HepG2 (cell line): ENCODE measurements at regions not wholly inside any gene's neighbourhood (a gene's known extent, or its start where the extent isn't known, plus 50 kb on each side); places are given as distances from the start of the nearest gene placed in this dataset.

ENCODE experiments used
- ATAC-seq: fragments of 200-7000 bp; cut with Tn5 transposase; 3 replicates; pipeline ENCODE4 v1.9.1; 2020; ENCODE audit warnings: mild to moderate bottlenecking, moderate library complexity
- BruUV-seq: library from RNA; stranded (reverse); fragments of 400-500 nt; replicated peaks from 2 replicates; lab custom pipeline; 2021; lab: Mats Ljungman, UMichigan
- CTCF ChIA-PET: fragments of 300-600 bp; formaldehyde crosslinking; extraction: SDS; loops from one replicate; lab custom pipeline; 2021; ENCODE audit warnings: low total read pairs, inconsistent platforms, low intra/inter-chr PET ratio; lab: Yijun Ruan, JAX
- POLR2A ChIA-PET: fragments of 350-600 bp; sonication (Branson Sonifier 250); formaldehyde crosslinking; loops from one replicate; lab custom pipeline; 2020; ENCODE audit warnings: antibody characterized with exemption, inconsistent platforms; lab: Yijun Ruan, JAX
- DNase-seq: peaks from one replicate; pipeline ENCODE4 v3.0.0-alpha.2; 2015; ENCODE audit warnings: low spot score
- FAIRE-seq: peaks from 3 replicates; lab custom pipeline; 2011; peaks lifted over from hg19 to GRCh38; lab: Jason Lieb, UNC
- H2AFZ ChIP-seq: one replicate; pipeline ENCODE4 v1.6.1; 2011; ENCODE audit warnings: low read length, inconsistent platforms
- H3K27ac ChIP-seq: fragments of 300-600 bp; 3 replicates; pipeline ENCODE4 v1.8.0; 2011; ENCODE audit warnings: mixed run types, mild to moderate bottlenecking, mixed read lengths, low read length, inconsistent platforms; ENCODE audit not compliant: insufficient read depth; ENCODE audit errors: extremely low read length
- H3K27me3 ChIP-seq, 2 experiments: fragments of 200-600 bp in 1 of 2; 2 replicates in 1 of 2; 3 replicates in 1 of 2; pipeline versions ENCODE4 v1.6.0 to v1.8.0; 2011; ENCODE audit warnings: low read length in 2 of 2, mild to moderate bottlenecking in 2 of 2, moderate library complexity in 2 of 2, inconsistent platforms in 1 of 2; ENCODE audit not compliant: insufficient read depth in 2 of 2, control insufficient read depth in 1 of 2
- H3K36me3 ChIP-seq, 2 experiments: fragments of 200-600 bp in 1 of 2; replicated peaks in 1 of 2; 2 replicates in 1 of 2; 3 replicates in 1 of 2; pipeline versions ENCODE4 v1.5.1 to v1.8.0; 2011; ENCODE audit warnings: low read length in 2 of 2, inconsistent platforms in 1 of 2; ENCODE audit not compliant: insufficient read depth in 2 of 2, control insufficient read depth in 1 of 2
- H3K4me1 ChIP-seq: 2 replicates; pipeline ENCODE4 v1.5.1; 2012; ENCODE audit warnings: low read length, inconsistent platforms; ENCODE audit not compliant: insufficient read depth
- H3K4me2 ChIP-seq: 2 replicates; pipeline ENCODE4 v1.6.0; 2011; ENCODE audit warnings: low read depth, low read length, inconsistent platforms
- H3K4me3 ChIP-seq, 3 experiments: fragments of 200-600 bp in 1 of 3; sonication (generic), shearing (Covaris generic) in 1 of 3; replicated peaks in 1 of 3; 2 replicates each; pipeline ENCODE4 v1.5.1; 2011 to 2016; ENCODE audit warnings: low read length in 3 of 3, inconsistent platforms in 2 of 3, low read depth in 2 of 3, mild to moderate bottlenecking in 2 of 3, control low read depth in 1 of 3, mixed read lengths in 1 of 3; ENCODE audit not compliant: insufficient read depth in 1 of 3
- H3K79me2 ChIP-seq: one replicate; pipeline ENCODE4 v1.6.1; 2011; ENCODE audit warnings: low read length, inconsistent platforms; ENCODE audit not compliant: insufficient read depth
- H3K9ac ChIP-seq: 2 replicates; pipeline ENCODE4 v1.6.0; 2011; ENCODE audit warnings: mild to moderate bottlenecking, low read depth, low read length, inconsistent platforms; ENCODE audit not compliant: insufficient read depth
- H3K9me3 ChIP-seq: 2 replicates; pipeline ENCODE4 v1.5.1; 2012; ENCODE audit warnings: mild to moderate bottlenecking, low read length
- H4K20me1 ChIP-seq: 2 replicates; pipeline ENCODE4 v1.6.0; 2011; ENCODE audit warnings: inconsistent platforms, mild to moderate bottlenecking, low read length, moderate library complexity; ENCODE audit not compliant: insufficient read depth
- AKAP8 ChIP-seq: sonication (generic); formaldehyde crosslinking; IDR thresholded peaks from 2 replicates; pipeline ENCODE4 v1.5.1; 2020; ENCODE audit warnings: mild to moderate bottlenecking, missing genetic modification reagents
- ATF7-NPFF ChIP-seq: sonication (generic); formaldehyde crosslinking; IDR thresholded peaks from 2 replicates; pipeline ENCODE4 v1.8.1; 2023; ENCODE audit warnings: mild to moderate bottlenecking, low read depth, missing genetic modification reagents, moderate library complexity
- GABPB1 ChIP-seq: IDR thresholded peaks from 2 replicates; pipeline ENCODE4 v1.6.1; 2016; ENCODE audit warnings: mild to moderate bottlenecking, missing genetic modification reagents, moderate library complexity, missing compliant biosample characterization
- IKZF1 ChIP-seq: fragments of 450-650 bp; IDR thresholded peaks from 2 replicates; pipeline ENCODE4 v1.7.1; 2016
- ZNF121 ChIP-seq: sonication (generic); formaldehyde crosslinking; IDR thresholded peaks from 2 replicates; pipeline ENCODE4 v1.5.0; 2020; ENCODE audit warnings: mild to moderate bottlenecking, missing genetic modification reagents
- ZNF570 ChIP-seq: sonication (generic); formaldehyde crosslinking; IDR thresholded peaks from 2 replicates; pipeline ENCODE4 v1.4.0; 2020; ENCODE audit warnings: mild to moderate bottlenecking, missing genetic modification reagents, borderline replicate concordance
- ZNF792 ChIP-seq: IDR thresholded peaks from 2 replicates; pipeline ENCODE4 v1.6.1; 2016
- WGBS: methylation state at CpG from one replicate; pipeline ENCODE4 v1.1.6; 2017; ENCODE audit warnings: low lambda C conversion rate; 5-methylcytosine and 5-hydroxymethylcytosine counted together
- in situ Hi-C: cut with HindIII; loops from 2 replicates; pipeline ENCODE4 v1.10.0; 2017; ENCODE audit warnings: low pct_unique_long_range_greater_than_20kb; ENCODE audit not compliant: extremely low pct_ligation_motif_present
- intact Hi-C: fragments of 100-400 bp; cut with micrococcal nuclease; formaldehyde crosslinking; loops from one replicate; pipeline ENCODE4 v1.10.0; 2022; ENCODE audit not compliant: unreplicated experiment
- TF ChIP-seq, protein P1 (sequence below): sonication (generic); formaldehyde crosslinking; IDR thresholded peaks from 2 replicates; pipeline ENCODE4 v1.4.0; 2020; ENCODE audit warnings: missing genetic modification reagents

DNA sequence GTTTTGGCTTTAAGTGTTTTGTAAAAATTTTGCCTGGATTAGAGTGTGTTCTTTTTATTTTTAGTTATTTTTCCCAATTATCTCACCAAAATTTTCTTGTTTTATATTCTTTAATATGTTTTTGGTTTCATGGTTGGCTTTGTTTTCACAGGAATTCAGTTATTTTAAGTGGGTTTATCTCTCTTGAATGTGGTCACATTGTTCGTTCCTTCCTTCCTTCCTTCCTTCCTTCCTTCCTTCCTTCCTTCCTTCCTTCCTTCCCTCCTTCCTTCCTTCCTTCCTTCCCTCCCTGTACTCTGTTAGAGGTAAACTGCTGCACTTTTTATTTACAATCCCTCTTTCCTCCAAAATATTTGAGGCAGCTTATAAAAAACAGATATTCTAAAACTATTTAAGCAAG lies 672.9 kb upstream of the CITED2 start (continued):
- no peak for TF ChIP-seq IKZF1
- TF ChIP-seq ZNF792: no peak

DNA sequence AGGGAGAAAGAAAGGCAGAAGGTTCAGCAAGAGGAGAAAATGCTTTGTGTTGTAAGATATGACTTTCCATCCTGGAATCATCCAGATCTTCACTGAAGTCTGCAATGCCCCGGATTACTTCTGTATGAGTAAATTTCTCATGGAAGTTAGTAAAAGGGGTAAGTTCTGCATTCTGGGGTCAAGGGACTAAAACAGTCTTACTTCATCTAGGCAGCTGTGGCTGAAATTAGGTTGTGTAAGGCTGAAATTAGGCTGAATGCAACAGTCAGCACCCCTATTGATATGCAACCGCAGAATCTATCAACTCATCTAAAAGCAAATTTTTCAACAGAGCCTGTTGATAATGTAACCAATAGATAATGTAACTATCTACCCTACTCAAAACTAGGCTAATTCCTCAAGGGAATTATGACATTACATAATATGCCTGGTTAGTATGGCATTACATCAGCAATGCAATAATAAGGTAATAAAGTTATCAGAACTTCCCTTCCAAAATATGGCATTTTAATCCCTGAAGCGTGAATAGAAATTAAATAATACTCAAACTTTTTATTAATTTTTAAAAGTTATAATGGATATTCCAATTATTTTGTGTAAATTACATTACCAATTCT lies 671.7 kb upstream of the CITED2 start:
- Histone ChIP-seq H3K27me3 (no peaks in the 10 kb centered on the region), H3K4me3 (no peak overlapping the region), H3K4me2 (no peak overlapping the region), H3K4me1 (no peaks in the 10 kb centered on the region), H3K27ac (no peak overlapping the region), H3K79me2 (no peaks in the 10 kb centered on the region), H4K20me1 (no peaks in the 10 kb centered on the region), H3K9me3 (no peaks in the 10 kb centered on the region), H3K9ac (no peak overlapping the region), H3K36me3 (no peaks in the 10 kb centered on the region), H2AFZ (no peak overlapping the region)
- 57% methylated on average over 3 of the region's 3 CpGs for WGBS
- BruUV-seq: no TSS peak
- CTCF ChIA-PET: no interaction called here
- intact Hi-C loops (no loop called here), in situ Hi-C loops (no loop called here)
- FAIRE-seq (no peak), ATAC-seq (no peak), DNase-seq (no peak)
- POLR2A ChIA-PET: no interaction called here
- TF ChIP-seq GABPB1 (CRISPR knock-in tag): no peak
- TF ChIP-seq ATF7-NPFF (CRISPR knock-in tag): no peak
- no peak for TF ChIP-seq ZNF570 (CRISPR knock-in tag)
- no peak for TF ChIP-seq AKAP8 (CRISPR knock-in tag)
- TF ChIP-seq, protein P1, sequence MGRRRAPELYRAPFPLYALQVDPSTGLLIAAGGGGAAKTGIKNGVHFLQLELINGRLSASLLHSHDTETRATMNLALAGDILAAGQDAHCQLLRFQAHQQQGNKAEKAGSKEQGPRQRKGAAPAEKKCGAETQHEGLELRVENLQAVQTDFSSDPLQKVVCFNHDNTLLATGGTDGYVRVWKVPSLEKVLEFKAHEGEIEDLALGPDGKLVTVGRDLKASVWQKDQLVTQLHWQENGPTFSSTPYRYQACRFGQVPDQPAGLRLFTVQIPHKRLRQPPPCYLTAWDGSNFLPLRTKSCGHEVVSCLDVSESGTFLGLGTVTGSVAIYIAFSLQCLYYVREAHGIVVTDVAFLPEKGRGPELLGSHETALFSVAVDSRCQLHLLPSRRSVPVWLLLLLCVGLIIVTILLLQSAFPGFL: no peak
- no peak for TF ChIP-seq ZNF121 (CRISPR knock-in tag)
